GM23248 (cell line): ENCODE measurements at regions not wholly inside any gene's neighbourhood (a gene's known extent, or its start where the extent isn't known, plus 50 kb on each side); places are given as distances from the start of the nearest gene placed in this dataset.

Source experiments
- DNase-seq: peaks from one replicate; pipeline ENCODE4 v3.0.0-alpha.2; 2015
- H2AFZ ChIP-seq: fragments of 200-600 bp; sonication (generic); 2 replicates; pipeline ENCODE4 v1.6.1; 2016; ENCODE audit warnings: antibody characterized with exemption
- H3F3A ChIP-seq: fragments of 200-600 bp; sonication (generic); 2 replicates; pipeline ENCODE4 v1.6.1; 2016; ENCODE audit warnings: mild to moderate bottlenecking, antibody characterized with exemption, mixed run types; ENCODE audit not compliant: insufficient read depth
- H3K27ac ChIP-seq: fragments of 200-600 bp; sonication (generic); 2 replicates; pipeline ENCODE4 v1.5.1; 2016; ENCODE audit warnings: mild to moderate bottlenecking
- H3K27me3 ChIP-seq: fragments of 200-600 bp; sonication (generic); replicated peaks from 2 replicates; pipeline ENCODE4 v1.6.1; 2016; ENCODE audit warnings: mild to moderate bottlenecking; ENCODE audit not compliant: insufficient read depth
- H3K36me3 ChIP-seq: fragments of 200-600 bp; sonication (generic); 2 replicates; pipeline ENCODE4 v1.6.1; 2016; ENCODE audit warnings: low read depth, mild to moderate bottlenecking
- H3K4me1 ChIP-seq: fragments of 200-600 bp; sonication (generic); 2 replicates; pipeline ENCODE4 v1.6.1; 2016; ENCODE audit warnings: mild to moderate bottlenecking; ENCODE audit not compliant: insufficient read depth
- H3K4me2 ChIP-seq: fragments of 200-600 bp; sonication (generic); one replicate; pipeline ENCODE4 v1.6.1; 2016; ENCODE audit warnings: mild to moderate bottlenecking; ENCODE audit not compliant: unreplicated experiment
- H3K4me3 ChIP-seq: fragments of 200-600 bp; sonication (generic); 2 replicates; pipeline ENCODE4 v1.5.1; 2016; ENCODE audit warnings: mild to moderate bottlenecking
- H3K79me2 ChIP-seq: fragments of 200-600 bp; sonication (generic); 2 replicates; pipeline ENCODE4 v1.6.1; 2016; ENCODE audit warnings: mild to moderate bottlenecking; ENCODE audit not compliant: insufficient read depth
- H3K9ac ChIP-seq: fragments of 200-600 bp; sonication (generic); 2 replicates; pipeline ENCODE4 v1.6.1; 2016; ENCODE audit warnings: mild to moderate bottlenecking
- H3K9me2 ChIP-seq: fragments of 200-600 bp; sonication (generic); 2 replicates; pipeline ENCODE4 v1.6.1; 2016; ENCODE audit warnings: mixed run types, mild to moderate bottlenecking, moderate library complexity; ENCODE audit not compliant: insufficient read depth
- H3K9me3 ChIP-seq: fragments of 200-600 bp; sonication (generic); one replicate; pipeline ENCODE4 v1.6.1; 2017; ENCODE audit warnings: low read depth
- H4K20me1 ChIP-seq: fragments of 200-600 bp; sonication (generic); 2 replicates; pipeline ENCODE4 v1.6.0; 2016; ENCODE audit not compliant: insufficient read depth
- EZH2 ChIP-seq: fragments of 200-600 bp; sonication (generic); IDR thresholded peaks from 2 replicates; pipeline ENCODE4 v1.6.1; 2018; ENCODE audit warnings: antibody characterized with exemption, mild to moderate bottlenecking; ENCODE audit not compliant: insufficient read depth, poor library complexity, severe bottlenecking
- EZH2phosphoT487 ChIP-seq: fragments of 200-600 bp; sonication (generic); IDR thresholded peaks from 2 replicates; pipeline ENCODE4 v1.6.1; 2018; ENCODE audit warnings: antibody characterized with exemption, moderate library complexity, mild to moderate bottlenecking, low read depth; ENCODE audit not compliant: insufficient read depth
- whole genome bisulfite sequencing, 2 experiments: methylation state at CpG; one replicate each; pipeline ENCODE4 v1.1.6; 2015 to 2017; ENCODE audit warnings: low lambda C conversion rate in 2 of 2, low coverage in 1 of 2; ENCODE audit errors: missing lambda C conversion rate in 2 of 2; 5-methylcytosine and 5-hydroxymethylcytosine counted together
- in situ Hi-C: fragments of 300-500 bp; cut with MboI; formaldehyde crosslinking; loops from 2 replicates; pipeline ENCODE4 v1.15.0; 2020

GRCh38 chr6:8562125-8562524 lies 126.8 kb upstream of the SLC35B3 start:
- WGBS, 2 experiments, result 43 to 47% methylated on average over 3 of the region's 3 CpGs

GRCh38 chr6:8558953-8559352 lies 123.6 kb upstream of the SLC35B3 start:
- Histone ChIP-seq H3F3A (no peaks in the 10 kb centered on the region), H3K36me3 (no peaks in the 10 kb centered on the region), H4K20me1 (no peaks in the 10 kb centered on the region), H3K27ac (no peak overlapping the region), H3K9ac (no peak overlapping the region), H3K9me3 (no peaks in the 10 kb centered on the region), H3K4me1 (peaks cover 9% of the 10 kb centered on the region; the same call in 1 of the 2 replicates), H3K4me2 (no peak overlapping the region), H2AFZ (no peak overlapping the region), H3K9me2 (no peaks in the 10 kb centered on the region), H3K27me3 (no peaks in the 10 kb centered on the region), H3K4me3 (no peak overlapping the region), H3K79me2 (no peaks in the 10 kb centered on the region)
- DNase-seq, result no peak
- WGBS, 2 experiments, result 25 to 34% methylated on average over 4 of the region's 4 CpGs
- in situ Hi-C loops, result no loop called here
- TF ChIP-seq EZH2 (no peak), EZH2phosphoT487 (no peak)

More at GRCh38 chr6:8562125-8562524, 126.8 kb upstream of the SLC35B3 start:
- H3K36me3 ChIP-seq, result no peaks in the 10 kb centered on the region
- H3K27ac ChIP-seq, result no peak overlapping the region
- H3K79me2 ChIP-seq, result no peaks in the 10 kb centered on the region
- no peaks in the 10 kb centered on the region for H4K20me1 ChIP-seq
- no peak overlapping the region for H3K4me2 ChIP-seq
- in situ Hi-C loops, result no loop called here
- DNase-seq, result no peak
- no peak overlapping the region for H3K4me3 ChIP-seq
- no peaks in the 10 kb centered on the region for H3F3A ChIP-seq
- H3K9ac ChIP-seq, result no peak overlapping the region
- H3K27me3 ChIP-seq, result no peaks in the 10 kb centered on the region
- no peaks in the 10 kb centered on the region for H3K4me1 ChIP-seq
- TF ChIP-seq EZH2phosphoT487 (no peak), EZH2 (no peak)
- H3K9me2 ChIP-seq, result no peaks in the 10 kb centered on the region
- no peak overlapping the region for H2AFZ ChIP-seq
- no peaks in the 10 kb centered on the region for H3K9me3 ChIP-seq

- no peaks in the 10 kb centered on the region for H4K20me1 ChIP-seq
- no peaks in the 10 kb centered on the region for H3K9me2 ChIP-seq
- DNase-seq, result no peak
- no peaks in the 10 kb centered on the region for H3K79me2 ChIP-seq
- peaks cover 9% of the 10 kb centered on the region; the same call in 1 of the 2 replicates for H3K4me1 ChIP-seq
- H3K9ac ChIP-seq, result no peak overlapping the region
- no peak overlapping the region for H3K4me2 ChIP-seq
- no peaks in the 10 kb centered on the region for H3K27me3 ChIP-seq
- no peak for TF ChIP-seq EZH2
- no peak for TF ChIP-seq EZH2phosphoT487
- in situ Hi-C loops, result no loop called here
- 55 to 63% methylated on average over 2 of the region's 2 CpGs for WGBS, 2 experiments
- no peak overlapping the region for H3K4me3 ChIP-seq
- no peaks in the 10 kb centered on the region for H3K9me3 ChIP-seq
- no peaks in the 10 kb centered on the region for H3K36me3 ChIP-seq
- no peaks in the 10 kb centered on the region for H3F3A ChIP-seq
- no peak overlapping the region for H3K27ac ChIP-seq
- H2AFZ ChIP-seq, result no peak overlapping the region
Observed at GRCh38 chr6:8557014-8557748, 121.8 kb upstream of the SLC35B3 start.

GRCh38 chr6:8556370-8557013 lies 121.1 kb upstream of the SLC35B3 start:
- Histone ChIP-seq H3K36me3 (no peaks in the 10 kb centered on the region), H2AFZ (no peak overlapping the region), H3K4me1 (peaks cover 9% of the 10 kb centered on the region; the same call in 1 of the 2 replicates), H3K9me2 (no peaks in the 10 kb centered on the region), H3F3A (no peaks in the 10 kb centered on the region), H3K4me3 (no peak overlapping the region), H3K27me3 (no peaks in the 10 kb centered on the region), H3K4me2 (no peak overlapping the region), H3K79me2 (no peaks in the 10 kb centered on the region), H3K9ac (no peak overlapping the region), H3K9me3 (no peaks in the 10 kb centered on the region), H3K27ac (no peak overlapping the region), H4K20me1 (no peaks in the 10 kb centered on the region)
- in situ Hi-C loops, result no loop called here
- TF ChIP-seq EZH2phosphoT487 (no peak), EZH2 (no peak)
- peak; percentile 80 for DNase-seq
- WGBS, 2 experiments, result 80 to 89% methylated on average over 1 of the region's 1 CpG
